NCI-H2227 (cell line): ENCODE measurements at regions not wholly inside any gene's neighbourhood (a gene's known extent, or its start where the extent isn't known, plus 50 kb on each side); places are given as distances from the start of the nearest gene placed in this dataset.
"Not testable (repeated sequence)": the region's sequence is repeated elsewhere in the genome, so short reads cannot be mapped to it uniquely, and the experiment has no call there.

Experiments
- DNase-seq: peaks from one replicate; lab custom pipeline; 2025; ENCODE audit not compliant: unreplicated experiment; lab: John Stamatoyannopoulos, UW

GRCh38 chrX:769796-770195, 139.2 kb downstream of the SHOX start:
- DNase-seq = no peak

GRCh38 chrX:768596-768995, 138.0 kb downstream of the SHOX start:
- no peak for DNase-seq

GRCh38 chrX:758917-759316, 128.3 kb downstream of the SHOX start:
- no peak for DNase-seq

DNA sequence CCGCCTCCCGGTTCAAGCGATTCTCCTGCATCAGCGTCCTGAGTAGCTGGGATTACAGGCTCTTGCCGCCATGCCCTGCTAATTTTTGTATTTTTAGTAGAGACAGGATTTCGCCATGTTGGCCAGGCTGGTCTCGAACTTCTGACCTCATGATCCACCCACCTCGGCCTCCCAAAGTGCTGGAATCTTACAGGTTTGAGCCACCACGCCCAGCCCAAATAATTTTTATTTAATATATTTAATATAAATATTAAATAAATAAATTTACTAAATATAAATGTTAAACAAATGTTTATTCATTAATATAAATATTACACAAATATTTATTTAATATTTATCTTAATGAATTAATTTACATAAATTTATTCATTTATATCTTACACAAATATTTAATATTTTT, 120.2 kb downstream of the SHOX start:
- no peak for DNase-seq

DNA sequence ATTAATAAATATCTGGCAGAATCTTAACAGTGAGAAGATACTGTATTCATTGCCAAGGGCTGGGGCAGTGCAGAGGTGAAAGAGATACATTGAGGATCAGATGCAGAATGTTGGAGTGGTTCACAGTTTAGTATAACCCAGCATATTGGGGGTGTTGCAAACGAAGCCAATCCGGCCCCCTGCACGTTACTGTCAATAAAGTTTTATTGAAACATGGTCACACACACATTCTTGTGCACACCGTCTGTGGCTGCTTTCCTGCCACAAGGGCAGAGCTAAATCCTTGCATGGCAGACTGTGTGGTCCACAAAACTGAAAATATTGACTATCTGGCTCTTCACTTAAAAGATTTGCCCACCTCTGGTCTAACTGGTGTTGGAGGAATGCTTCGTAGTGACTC, 119.7 kb downstream of the SHOX start:
- no peak for DNase-seq

DNA sequence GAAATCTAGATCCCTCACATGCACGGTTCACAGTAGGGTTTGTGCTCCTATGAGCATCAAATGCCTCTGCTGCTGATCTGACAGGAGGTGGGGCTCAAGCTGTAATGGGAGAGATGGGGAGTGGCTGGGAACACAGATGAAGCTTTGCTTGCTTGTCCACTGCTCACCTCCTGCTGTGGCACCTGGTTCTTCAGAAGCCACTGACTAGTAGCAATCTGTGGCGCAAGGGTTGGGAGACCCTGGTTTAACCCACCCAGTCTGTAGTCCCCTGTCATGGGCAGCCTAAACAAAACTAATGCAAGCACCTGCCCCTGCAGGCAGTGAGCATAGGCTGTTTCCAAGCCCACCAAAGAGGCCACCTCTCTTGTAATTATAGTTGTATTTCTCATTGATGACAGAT, 116.6 kb downstream of the SHOX start:
- no peak for DNase-seq

- no peak for DNase-seq
These were observed 109.0 kb downstream of the SHOX start for GRCh38 chrX:739611-740010.

- not testable (repeated sequence) for DNase-seq
These were observed 106.4 kb downstream of the SHOX start for GRCh38 chrX:737021-737420.

DNA sequence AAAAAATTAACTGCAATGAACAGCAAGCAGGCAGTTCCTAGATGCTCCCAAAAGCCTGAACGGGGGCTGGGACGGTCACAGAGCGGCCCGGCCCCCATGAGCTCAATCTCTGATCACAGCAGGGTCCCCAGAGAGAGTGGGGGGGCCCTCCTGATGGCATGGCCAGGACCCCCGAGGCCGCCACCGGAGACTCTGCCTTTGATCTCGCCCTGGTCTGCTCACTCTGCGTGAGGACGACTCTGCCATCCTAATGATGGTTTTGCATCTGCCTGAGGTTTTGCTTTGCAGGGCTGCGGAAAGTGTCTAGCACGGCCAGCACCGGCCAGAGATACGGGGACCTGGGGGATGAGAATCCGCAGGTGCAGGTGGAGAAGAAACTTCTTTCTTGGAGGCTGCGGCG, 103.8 kb downstream of the SHOX start:
- DNase-seq = no peak

DNA sequence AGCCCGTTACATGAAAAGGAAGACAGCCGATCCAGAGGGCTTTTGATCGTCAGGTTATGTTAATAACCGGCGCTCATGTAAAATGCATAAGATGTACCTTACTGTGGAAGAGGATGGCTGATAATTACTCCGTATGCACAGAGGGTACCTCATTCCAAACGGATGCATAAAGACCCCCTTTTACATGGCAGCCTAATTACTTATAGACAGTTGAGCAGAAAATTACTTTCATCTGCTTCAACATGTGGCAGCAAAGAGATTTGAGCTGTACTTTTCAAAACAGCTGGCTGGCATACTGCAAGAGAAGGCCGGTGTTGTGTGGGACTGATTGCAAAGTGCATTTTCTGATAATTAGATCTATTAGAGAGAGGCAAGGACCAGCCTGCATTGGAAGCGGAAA, 103.4 kb downstream of the SHOX start:
- DNase-seq = no peak

- DNase-seq = no peak
These were observed 99.2 kb downstream of the SHOX start for GRCh38 chrX:729583-730409.

DNA sequence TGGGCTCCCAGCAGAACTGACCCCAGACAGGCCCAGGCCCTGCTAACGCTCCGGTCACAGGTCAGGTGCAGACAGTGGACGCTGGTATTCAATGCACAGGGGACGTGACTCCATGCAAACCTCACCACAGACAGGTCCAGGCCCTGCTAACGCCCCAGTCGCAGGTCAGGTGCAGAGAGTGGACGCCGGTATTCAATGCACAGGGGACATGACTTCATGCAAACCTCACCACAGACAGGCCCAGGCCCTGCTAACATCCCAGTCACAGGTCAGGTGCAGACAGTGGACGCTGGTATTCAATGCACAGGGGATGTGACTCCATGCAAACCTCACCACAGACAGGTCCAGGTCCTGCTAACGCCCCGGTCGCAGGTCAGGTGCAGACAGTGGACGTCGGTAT, 98.5 kb downstream of the SHOX start:
- not testable (repeated sequence) for DNase-seq

- DNase-seq = not testable (repeated sequence)
These were observed 98.0 kb downstream of the SHOX start for GRCh38 chrX:728639-729038.

DNA sequence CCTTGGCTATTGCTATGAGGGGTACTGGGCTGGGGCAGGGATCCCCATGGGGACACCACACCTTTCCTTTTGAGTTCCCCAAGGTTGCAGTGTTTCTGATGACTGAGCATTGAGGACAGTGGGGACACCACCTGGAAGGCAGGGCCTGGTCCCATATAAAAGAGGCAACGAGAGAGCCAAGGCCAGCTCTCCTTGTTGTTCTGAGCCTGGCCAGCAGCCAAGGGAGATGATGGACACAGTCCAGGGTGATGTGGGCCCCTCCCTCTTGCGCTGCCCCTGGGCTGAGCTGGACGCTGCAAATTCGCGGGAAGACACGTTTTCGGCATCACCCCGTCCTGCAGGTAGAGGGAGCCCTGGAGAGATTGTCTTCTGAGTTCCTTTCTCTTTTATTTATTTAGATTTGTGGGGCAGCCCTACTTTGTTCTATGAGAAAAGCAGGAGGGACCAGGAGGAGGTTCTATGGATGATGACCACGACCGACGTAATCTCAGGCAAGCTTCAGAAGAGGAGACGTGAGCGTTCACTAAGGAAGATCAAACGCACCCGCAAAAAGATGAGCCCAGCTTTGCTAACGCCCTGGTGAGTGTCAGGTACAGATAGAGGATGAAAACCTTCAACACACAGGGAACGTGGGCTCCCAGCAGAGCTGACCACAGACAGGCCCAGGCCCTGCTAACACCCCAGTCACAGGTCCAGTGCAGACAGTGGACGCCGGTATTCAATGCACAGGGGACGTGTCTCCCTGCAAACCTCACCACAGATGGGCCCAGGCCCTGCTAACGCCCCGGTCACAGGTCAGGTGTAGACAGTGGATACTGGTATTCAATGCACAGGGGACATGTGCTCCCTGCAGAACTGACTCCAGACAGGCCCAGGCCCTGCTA, 97.4 kb downstream of the SHOX start:
- DNase-seq = no peak

- DNase-seq = no peak
These were observed 95.4 kb downstream of the SHOX start for GRCh38 chrX:725971-726370.

GRCh38 chrX:724256-724655, 93.7 kb downstream of the SHOX start:
- no peak for DNase-seq

GRCh38 chrX:723781-724180, 93.2 kb downstream of the SHOX start:
- DNase-seq = no peak

- no peak for DNase-seq
These were observed 90.8 kb downstream of the SHOX start for GRCh38 chrX:721354-721753.

DNA sequence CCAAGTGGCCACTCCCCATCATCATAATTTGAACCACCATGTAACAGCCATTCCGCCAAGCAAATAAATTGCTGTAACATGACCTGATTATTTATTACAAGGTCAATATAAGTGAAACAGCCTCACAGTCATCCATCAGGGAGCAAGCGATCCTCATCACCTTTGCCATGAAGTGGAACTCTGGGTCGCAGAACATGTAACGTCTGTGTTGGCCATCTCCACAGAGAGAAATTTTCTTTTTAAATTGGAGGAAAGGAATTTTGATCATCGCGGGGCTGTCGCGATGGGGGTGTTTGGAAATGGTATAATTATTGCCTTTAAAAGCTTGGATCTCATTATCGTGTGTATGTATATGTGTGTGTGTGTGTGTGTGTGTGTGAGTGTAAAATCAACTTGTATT, 90.2 kb downstream of the SHOX start:
- DNase-seq = no peak

DNA sequence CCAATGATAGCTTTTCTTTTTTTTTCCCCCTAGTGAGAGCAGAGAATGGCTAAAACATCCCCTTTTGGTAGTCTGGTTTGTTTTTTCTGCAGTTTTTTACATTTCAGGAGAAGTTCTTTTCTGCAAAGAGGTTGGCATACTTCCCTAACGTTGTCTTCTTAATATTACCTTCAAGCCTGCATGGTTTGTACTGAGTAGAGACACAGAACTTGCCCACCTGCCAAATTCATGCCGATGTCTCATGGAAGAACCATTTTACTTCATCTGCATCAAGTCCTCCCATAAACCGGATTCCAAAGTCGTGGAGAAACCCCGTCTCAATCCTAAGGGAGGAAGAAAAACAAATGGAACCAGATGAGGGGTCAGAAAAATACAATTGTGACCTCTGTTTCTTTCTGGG, 89.7 kb downstream of the SHOX start:
- no peak for DNase-seq

GRCh38 chrX:716136-716535, 85.5 kb downstream of the SHOX start:
- DNase-seq = no peak

DNA sequence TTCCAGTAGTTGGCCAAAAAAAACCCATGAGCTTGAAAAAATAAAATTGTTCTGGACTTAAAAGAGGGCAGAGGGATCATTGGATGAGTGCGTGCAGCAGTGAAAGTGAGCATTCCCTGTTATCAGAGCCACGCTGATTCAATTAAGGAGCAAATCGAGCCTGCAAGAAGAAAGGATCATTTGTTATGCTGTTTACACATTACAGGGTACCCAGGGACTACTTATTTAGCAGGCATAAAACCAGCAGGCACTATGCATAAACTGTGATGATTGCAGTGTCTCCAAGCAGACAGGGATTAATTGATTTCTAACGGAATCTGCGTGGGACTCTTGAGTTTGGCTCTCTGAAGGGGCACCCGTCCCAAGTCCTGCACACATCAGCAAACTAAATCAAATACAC, 83.5 kb downstream of the SHOX start:
- no peak for DNase-seq
